ENCODE measurements at regions not wholly inside any gene's neighbourhood (a gene's known extent, or its start where the extent isn't known, plus 50 kb on each side); places are given as distances from the start of the nearest gene placed in this dataset.
"Not testable (repeated sequence)": the region's sequence is repeated elsewhere in the genome, so short reads cannot be mapped to it uniquely, and the experiment has no call there.

DNA sequence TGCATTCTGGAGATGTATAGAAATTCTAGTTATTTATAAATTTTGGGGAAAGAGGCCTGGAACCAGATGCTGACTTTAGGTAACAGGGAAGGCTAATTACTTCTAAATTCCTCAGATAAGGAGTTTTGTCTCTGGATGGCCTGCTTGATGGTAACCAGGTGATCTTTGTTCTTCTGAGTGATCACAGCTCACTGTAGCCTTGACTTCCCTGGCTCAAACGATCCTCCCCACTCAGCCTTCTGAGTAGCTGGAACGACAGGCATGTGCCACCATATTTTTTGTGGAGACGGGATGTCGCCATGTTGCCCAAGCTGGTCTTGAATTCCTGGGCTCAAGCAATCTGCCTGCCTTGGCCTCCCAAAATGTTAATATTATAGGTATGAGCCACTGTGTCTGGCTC is 54.4 kb upstream of the MSH6 start:
- H3K9me3 Mint-ChIP-seq: no peaks in the 10 kb centered on the region
- H3K4me3 Mint-ChIP-seq: no peak overlapping the region
- H3K27me3 Mint-ChIP-seq: peaks cover 2% of the 10 kb centered on the region
- H3K36me3 Mint-ChIP-seq (ENCODE audit: low read depth): no peaks in the 10 kb centered on the region
- intact Hi-C loops (cut with micrococcal nuclease): no loop called here
- no peak for DNase-seq
- no peaks in the 10 kb centered on the region for H3K4me1 Mint-ChIP-seq
- H3K27ac Mint-ChIP-seq: no peak overlapping the region

DNA sequence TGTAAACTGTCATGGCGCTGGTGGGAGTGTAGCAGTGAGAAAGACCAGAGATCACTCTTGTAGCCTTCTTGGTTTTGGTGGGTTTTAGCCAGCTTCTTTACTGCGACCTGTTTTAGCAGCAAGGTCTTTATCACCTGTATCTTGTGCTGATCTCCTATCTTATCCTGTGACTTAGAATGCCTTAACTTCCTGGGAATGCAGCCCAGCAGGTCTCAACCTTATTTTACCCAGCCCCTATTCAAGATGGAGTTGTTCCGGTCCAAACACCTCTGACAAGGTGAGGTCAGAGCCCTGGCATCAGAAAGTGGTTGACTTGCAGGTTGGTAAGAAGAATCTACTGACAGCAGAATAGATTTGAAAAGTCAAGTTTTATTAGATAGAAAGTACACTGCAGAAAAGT is 55.0 kb upstream of the MSH6 start:
- intact Hi-C loops (cut with micrococcal nuclease): no loop called here
- Mint-ChIP-seq H3K36me3 (ENCODE audit: low read depth) (no peaks in the 10 kb centered on the region), H3K4me1 (no peaks in the 10 kb centered on the region), H3K4me3 (no peak overlapping the region), H3K27ac (no peak overlapping the region), H3K9me3 (no peaks in the 10 kb centered on the region), H3K27me3 (peaks cover 2% of the 10 kb centered on the region)
- DNase-seq: no peak

DNA sequence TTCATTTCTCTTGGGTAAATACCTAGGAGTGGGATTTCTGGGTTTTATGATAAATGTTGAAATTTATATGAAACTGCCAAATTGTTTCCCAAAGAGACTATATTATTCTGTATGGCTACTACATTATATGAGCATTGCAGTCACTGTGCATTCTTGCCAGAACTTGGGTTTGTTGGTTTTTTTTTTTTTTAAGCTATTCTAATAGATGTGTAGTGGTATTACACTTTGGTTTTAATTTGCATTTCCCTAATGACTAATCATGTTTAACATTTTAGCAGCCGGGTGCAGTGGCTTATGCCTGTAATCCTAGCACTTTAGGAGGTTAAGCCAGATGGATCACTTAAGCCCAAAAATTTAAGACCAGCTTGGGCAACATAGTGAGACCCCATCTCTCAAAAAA is 56.0 kb upstream of the MSH6 start:
- H3K27me3 Mint-ChIP-seq; H3K4me3 Mint-ChIP-seq; H3K9me3 Mint-ChIP-seq; DNase-seq; H3K36me3 Mint-ChIP-seq (ENCODE audit: low read depth); intact Hi-C loops (cut with micrococcal nuclease); H3K27ac Mint-ChIP-seq; H3K4me1 Mint-ChIP-seq: not testable (repeated sequence)

DNA sequence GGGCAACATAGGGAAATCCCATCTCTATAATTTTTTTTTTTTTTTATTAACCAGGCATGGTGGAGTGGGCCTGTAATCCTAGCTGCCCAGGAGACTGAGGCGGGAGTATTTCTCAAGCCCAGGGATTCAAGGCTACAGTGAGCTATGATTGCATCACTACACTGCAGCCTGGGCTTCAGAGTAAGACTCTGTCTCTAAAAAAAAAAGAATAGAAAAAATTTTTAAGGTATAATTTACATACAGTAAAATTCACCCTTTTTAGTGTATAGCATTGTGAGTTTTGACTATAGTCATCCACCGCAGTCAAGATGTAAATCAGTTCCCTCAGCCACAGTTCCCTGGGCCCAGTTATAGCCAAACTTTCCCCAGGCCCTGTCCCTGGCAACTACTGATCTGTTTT is 57.1 kb upstream of the MSH6 start:
- H3K27ac Mint-ChIP-seq: no peak overlapping the region
- DNase-seq: no peak
- H3K4me1 Mint-ChIP-seq: no peaks in the 10 kb centered on the region
- H3K4me3 Mint-ChIP-seq: no peak overlapping the region
- H3K9me3 Mint-ChIP-seq: no peaks in the 10 kb centered on the region
- intact Hi-C loops (cut with micrococcal nuclease): no loop called here
- no peaks in the 10 kb centered on the region for H3K36me3 Mint-ChIP-seq (ENCODE audit: low read depth)
- H3K27me3 Mint-ChIP-seq: peaks cover 2% of the 10 kb centered on the region

DNA sequence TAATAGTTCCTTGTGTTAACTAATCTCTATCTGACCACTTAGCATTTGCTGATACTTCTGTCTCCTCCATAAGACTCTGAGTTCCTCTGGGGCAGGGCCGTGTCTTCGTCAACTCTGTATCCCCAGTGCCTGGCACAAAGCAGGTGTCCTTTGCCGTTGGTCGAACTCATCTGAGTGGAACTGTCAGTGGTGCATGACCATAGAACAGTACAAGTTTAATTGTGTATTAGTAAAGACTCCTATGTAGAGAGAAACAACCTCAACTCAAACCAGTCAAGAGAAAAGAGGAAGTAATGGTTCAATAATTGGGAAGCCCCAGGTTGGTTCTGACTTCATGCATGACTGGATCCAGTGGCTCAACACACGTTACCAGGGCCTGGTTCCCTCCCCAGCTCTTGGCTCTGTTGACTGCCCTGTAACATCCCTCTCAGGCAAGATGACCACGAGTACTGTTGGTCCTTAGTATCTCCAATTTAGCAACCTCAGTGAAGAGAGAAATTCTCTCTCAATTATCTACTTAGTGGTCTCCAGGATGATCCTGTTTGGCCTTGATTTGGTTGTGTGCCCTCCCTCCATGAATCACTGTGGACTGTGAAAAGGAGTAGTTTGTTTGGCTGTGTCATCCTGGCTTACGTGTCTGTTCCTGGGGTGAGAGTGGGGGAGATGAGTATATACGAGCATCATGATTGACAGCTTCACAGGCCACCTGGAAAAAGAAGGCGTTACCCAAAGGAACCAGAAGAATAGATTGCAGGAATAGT is 58.5 kb upstream of the MSH6 start:
- Mint-ChIP-seq H3K9me3 (no peaks in the 10 kb centered on the region), H3K27me3 (peaks cover 2% of the 10 kb centered on the region), H3K4me3 (no peak overlapping the region), H3K36me3 (ENCODE audit: low read depth) (no peaks in the 10 kb centered on the region), H3K4me1 (no peaks in the 10 kb centered on the region), H3K27ac (no peak overlapping the region)
- DNase-seq: no peak
- intact Hi-C loops (cut with micrococcal nuclease): no loop called here

DNA sequence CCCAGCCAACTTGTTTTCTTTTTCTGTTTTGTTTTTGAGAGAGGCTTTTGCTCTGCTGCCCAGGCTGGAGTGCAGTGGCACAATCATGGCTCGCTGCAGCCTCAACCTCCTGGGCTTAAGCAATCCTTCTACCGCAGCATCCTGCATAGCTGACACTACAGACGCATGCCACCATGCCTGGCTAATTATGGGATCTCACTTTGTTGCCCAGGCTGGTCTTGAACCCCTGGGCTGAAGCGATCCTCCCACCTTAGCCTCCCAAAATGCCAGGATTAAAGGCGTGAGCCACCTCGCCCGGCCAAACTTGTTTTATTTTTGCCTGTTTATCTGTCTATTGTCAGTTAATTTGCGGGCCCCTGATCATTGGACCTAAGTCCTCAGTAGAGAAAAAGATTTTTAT is 61.6 kb upstream of the MSH6 start:
- H3K36me3 Mint-ChIP-seq (ENCODE audit: low read depth): no peaks in the 10 kb centered on the region
- H3K9me3 Mint-ChIP-seq: no peaks in the 10 kb centered on the region
- intact Hi-C loops (cut with micrococcal nuclease): no loop called here
- no peaks in the 10 kb centered on the region for H3K27me3 Mint-ChIP-seq
- DNase-seq: no peak
- no peak overlapping the region for H3K4me3 Mint-ChIP-seq
- H3K4me1 Mint-ChIP-seq: no peaks in the 10 kb centered on the region
- no peak overlapping the region for H3K27ac Mint-ChIP-seq

DNA sequence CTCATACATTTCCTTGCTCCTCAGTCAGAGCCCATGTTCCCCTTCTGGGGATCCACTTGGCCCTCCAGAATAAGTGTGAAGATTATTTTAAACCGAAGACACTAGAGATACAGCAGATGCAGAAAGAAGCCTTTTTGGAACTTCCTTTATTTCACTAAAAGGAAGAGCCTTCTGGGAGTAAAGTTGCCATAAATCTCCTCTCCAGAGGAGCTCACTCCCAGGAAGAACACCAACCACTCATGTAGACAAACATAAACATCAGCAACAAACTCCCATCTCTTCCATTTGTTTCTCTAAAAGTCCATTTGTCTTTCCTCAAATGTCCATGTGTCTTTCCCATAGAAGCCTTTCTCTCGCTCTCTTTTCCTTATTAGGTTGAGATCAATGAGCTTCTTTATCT is 62.4 kb upstream of the MSH6 start:
- DNase-seq: no peak
- Mint-ChIP-seq H3K36me3 (ENCODE audit: low read depth) (no peaks in the 10 kb centered on the region), H3K4me3 (no peak overlapping the region), H3K9me3 (no peaks in the 10 kb centered on the region), H3K4me1 (no peaks in the 10 kb centered on the region), H3K27me3 (no peaks in the 10 kb centered on the region), H3K27ac (no peak overlapping the region)
- intact Hi-C loops (cut with micrococcal nuclease): no loop called here

DNA sequence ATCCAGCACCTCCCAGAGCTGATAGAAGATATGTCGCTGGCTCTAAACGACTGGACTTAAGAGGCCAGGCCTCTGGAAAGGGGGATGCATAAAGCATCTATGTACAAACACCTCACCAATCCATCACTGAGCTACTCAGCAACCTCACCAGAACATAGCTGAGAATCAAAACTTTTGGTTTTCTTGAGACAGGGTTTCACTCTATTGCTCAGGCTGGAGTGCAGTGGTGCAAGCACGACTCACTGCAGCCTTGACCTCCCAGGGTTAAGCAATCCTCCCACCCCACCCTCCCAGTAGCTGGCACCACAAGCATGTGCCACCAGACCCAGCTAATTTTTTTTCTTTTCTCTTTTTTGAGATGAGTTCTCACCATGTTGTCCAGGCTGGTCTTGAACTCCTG is 62.9 kb upstream of the MSH6 start:
- no peak for DNase-seq

DNA sequence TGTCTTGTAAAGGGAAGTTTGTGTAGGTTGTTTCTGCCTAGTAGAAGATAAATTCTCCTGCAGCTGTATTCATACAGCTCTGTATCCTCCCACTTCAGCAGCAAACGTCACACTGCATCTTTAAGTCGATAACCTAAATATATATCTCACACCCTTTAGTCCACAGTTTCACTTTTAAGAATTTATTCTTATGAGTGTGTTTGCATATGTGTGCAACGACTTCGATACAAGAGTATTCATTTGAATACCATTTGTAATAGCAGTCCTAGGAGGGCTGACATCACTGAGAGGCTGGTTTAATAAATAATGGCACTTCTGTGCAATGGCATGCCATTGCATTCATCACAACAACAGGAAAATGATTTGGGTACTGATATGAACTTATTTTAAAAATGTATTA is 63.8 kb upstream of the MSH6 start:
- H3K36me3 Mint-ChIP-seq (ENCODE audit: low read depth): no peaks in the 10 kb centered on the region
- no peaks in the 10 kb centered on the region for H3K9me3 Mint-ChIP-seq
- no peak overlapping the region for H3K4me3 Mint-ChIP-seq
- H3K27me3 Mint-ChIP-seq: no peaks in the 10 kb centered on the region
- no peak for DNase-seq
- no peak overlapping the region for H3K27ac Mint-ChIP-seq
- intact Hi-C loops (cut with micrococcal nuclease): no loop called here
- H3K4me1 Mint-ChIP-seq: no peaks in the 10 kb centered on the region

More for the DNA sequence above, 62.9 kb upstream of the MSH6 start:
- Mint-ChIP-seq H3K27ac (no peak overlapping the region), H3K9me3 (no peaks in the 10 kb centered on the region), H3K36me3 (ENCODE audit: low read depth) (no peaks in the 10 kb centered on the region), H3K4me3 (no peak overlapping the region), H3K27me3 (no peaks in the 10 kb centered on the region), H3K4me1 (no peaks in the 10 kb centered on the region)
- intact Hi-C loops (cut with micrococcal nuclease): no loop called here

DNA sequence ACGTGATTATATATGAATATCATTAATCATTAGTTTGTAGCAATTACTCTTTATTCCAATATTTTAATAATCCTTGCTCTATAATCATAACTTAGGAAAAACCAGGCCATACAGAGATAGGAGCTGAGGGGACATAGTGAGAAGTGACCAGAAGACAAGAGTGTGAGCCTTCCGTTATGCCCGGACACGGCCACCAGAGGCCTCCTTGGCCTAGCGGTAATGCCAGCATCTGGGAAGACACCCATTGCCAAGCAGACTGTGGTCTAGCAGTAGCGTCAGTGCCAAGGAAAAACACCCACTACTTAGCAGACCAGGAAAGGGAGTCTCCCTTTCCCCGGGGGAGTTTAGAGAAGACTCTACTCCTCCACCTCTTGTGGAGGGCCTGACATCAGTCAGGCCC is 66.6 kb upstream of the MSH6 start:
- intact Hi-C loops (cut with micrococcal nuclease); H3K27me3 Mint-ChIP-seq; H3K27ac Mint-ChIP-seq; H3K4me1 Mint-ChIP-seq; H3K36me3 Mint-ChIP-seq (ENCODE audit: low read depth); H3K9me3 Mint-ChIP-seq; H3K4me3 Mint-ChIP-seq; DNase-seq: not testable (repeated sequence)

DNA sequence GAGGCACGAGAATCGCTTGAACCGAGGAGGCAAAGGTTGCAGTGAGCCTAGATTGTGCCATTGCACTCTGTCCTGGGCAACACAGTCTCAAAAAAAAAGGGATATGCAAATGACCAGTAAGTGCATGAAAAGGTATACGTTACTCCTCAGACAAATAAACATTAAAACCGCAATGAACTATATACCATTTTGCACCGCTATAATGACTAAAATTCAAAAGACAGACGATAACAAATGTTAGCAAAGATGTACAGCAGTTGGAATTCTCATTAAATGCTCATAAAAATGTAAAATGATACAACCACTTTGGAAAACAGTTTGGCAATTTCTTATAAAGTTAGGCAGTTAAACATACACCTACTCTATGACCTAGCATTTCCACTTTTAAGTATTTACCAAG is 67.4 kb upstream of the MSH6 start:
- Mint-ChIP-seq H3K4me1 (no peaks in the 10 kb centered on the region), H3K27me3 (no peaks in the 10 kb centered on the region), H3K27ac (no peak overlapping the region), H3K9me3 (peaks cover 4% of the 10 kb centered on the region), H3K4me3 (no peak overlapping the region), H3K36me3 (ENCODE audit: low read depth) (no peaks in the 10 kb centered on the region)
- intact Hi-C loops (cut with micrococcal nuclease): no loop called here
- DNase-seq: no peak

DNA sequence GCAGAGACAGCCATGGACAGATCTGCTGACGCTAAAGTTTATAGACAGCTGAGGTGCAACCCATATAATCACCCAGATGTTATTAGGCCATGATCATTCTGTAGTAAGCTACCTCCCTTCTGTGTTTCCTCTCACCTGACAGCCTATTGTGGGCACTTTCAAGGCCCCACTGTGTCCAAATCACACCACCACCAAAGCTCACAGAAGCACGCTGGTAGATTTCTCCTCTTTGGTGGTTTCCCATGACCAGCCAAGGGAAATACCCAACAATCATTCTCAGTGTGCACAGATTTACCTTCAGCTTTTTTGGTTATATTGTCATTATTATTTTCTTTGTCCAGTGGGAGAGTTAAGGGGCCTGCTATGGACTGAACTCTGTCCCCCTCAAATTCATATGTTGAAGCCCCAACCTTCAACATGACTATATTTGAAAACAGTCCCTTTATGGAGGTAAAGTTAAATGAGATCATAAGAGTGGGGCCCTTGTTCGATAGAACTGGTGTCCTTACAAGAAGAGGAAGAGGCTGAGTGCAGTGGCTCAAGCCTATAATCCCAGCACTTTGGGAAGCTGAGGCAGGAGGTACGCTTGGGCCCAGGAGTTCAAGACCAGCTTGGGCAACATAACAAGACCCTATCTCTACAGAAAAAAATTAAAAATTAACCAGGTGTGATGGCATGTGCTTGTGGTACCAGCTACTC is 74.0 kb upstream of the MSH6 start:
- Mint-ChIP-seq H3K27me3 (peaks cover 1% of the 10 kb centered on the region), H3K27ac (no peak overlapping the region), H3K4me1 (no peaks in the 10 kb centered on the region), H3K4me3 (no peak overlapping the region), H3K9me3 (peaks cover 4% of the 10 kb centered on the region), H3K36me3 (ENCODE audit: low read depth) (no peaks in the 10 kb centered on the region)
- intact Hi-C loops (cut with micrococcal nuclease): no loop called here
- no peak for DNase-seq

DNA sequence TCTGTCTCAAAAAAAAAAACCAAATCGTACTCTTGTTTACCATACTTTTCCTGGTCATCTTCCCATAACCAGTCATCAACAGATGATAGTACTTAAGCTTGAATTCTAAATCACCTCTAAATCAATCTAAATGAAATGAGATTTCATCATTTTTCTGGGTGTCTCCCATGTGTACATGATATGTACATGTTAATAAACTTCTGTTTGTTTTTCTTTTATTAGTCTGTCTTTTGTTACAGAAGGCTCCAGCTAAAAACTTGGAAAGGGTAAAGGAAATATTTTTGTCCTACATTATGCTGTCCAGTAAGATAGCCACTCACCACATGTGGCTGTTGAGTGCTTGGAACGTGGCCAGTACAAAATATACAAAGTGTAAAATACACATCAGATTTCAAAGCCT is 78.7 kb upstream of the MSH6 start:
- Mint-ChIP-seq H3K4me1 (no peaks in the 10 kb centered on the region), H3K9me3 (no peaks in the 10 kb centered on the region), H3K27me3 (peaks cover 2% of the 10 kb centered on the region), H3K36me3 (ENCODE audit: low read depth) (no peaks in the 10 kb centered on the region), H3K4me3 (no peak overlapping the region), H3K27ac (no peak overlapping the region)
- intact Hi-C loops (cut with micrococcal nuclease): no loop called here
- no peak for DNase-seq

DNA sequence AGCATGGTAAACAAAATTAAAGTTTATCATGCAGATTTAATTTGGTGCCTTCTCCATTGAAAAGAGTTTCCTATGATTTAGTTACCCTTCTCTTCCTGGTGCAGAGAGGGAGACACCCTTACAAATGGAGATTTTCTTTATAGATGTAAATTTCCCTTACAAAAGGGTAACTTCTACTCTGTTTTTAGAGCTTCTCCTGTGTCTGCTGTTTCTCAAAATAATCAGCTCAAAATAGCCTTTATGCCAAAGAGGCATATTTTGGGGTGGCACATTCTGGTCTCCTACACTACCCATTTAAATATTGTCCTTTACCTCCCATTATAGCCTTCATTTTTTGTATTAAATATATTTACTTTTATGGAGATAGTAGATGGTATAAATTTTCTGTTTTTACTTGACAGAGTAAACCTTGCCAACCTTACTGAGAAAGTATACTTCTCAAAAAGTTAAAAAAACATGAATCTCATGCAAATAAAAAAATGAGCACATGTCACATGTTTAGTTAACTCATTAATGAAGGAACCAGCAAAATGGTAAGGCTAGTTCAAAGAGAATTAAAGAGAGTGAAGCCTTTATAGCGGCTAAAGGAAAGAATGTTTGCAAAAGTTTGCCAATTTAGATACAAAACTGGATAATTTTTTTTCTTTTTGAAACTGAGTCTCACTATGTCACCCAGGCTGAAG is 83.3 kb upstream of the MSH6 start:
- Mint-ChIP-seq H3K27me3 (peaks cover 16% of the 10 kb centered on the region), H3K4me3 (no peak overlapping the region), H3K27ac (no peak overlapping the region), H3K4me1 (no peaks in the 10 kb centered on the region), H3K36me3 (ENCODE audit: low read depth) (no peaks in the 10 kb centered on the region), H3K9me3 (no peaks in the 10 kb centered on the region)
- no peak for DNase-seq
- intact Hi-C loops (cut with micrococcal nuclease): no loop called here
